ENCODE measurements at regions not wholly inside any gene's neighbourhood (a gene's known extent, or its start where the extent isn't known, plus 50 kb on each side); places are given as distances from the start of the nearest gene placed in this dataset.

DNA sequence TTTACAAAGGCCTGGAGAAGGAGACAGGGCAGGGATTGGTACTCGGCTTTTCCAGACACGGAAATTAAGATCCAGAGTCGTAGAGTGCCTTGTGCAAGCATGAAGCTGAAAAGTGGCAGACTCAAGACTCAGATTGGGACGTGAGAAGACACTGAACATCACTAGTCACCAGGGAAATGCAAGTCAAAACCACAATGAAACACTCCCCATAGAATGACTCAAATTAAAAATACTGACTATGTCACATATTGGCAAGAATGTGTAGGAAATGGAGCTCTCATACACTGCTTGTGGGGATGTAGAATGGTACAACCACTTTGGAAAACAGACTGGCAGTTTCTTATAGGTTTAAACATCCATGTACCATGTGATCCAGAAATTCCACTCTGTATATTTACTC, 472.0 kb downstream of the RPS24 start:
- TF ChIP-seq, protein P1, sequence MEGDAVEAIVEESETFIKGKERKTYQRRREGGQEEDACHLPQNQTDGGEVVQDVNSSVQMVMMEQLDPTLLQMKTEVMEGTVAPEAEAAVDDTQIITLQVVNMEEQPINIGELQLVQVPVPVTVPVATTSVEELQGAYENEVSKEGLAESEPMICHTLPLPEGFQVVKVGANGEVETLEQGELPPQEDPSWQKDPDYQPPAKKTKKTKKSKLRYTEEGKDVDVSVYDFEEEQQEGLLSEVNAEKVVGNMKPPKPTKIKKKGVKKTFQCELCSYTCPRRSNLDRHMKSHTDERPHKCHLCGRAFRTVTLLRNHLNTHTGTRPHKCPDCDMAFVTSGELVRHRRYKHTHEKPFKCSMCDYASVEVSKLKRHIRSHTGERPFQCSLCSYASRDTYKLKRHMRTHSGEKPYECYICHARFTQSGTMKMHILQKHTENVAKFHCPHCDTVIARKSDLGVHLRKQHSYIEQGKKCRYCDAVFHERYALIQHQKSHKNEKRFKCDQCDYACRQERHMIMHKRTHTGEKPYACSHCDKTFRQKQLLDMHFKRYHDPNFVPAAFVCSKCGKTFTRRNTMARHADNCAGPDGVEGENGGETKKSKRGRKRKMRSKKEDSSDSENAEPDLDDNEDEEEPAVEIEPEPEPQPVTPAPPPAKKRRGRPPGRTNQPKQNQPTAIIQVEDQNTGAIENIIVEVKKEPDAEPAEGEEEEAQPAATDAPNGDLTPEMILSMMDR (IDR thresholded peaks at IDR 0.05; ENCODE audit: insufficient read depth, missing control alignments): no peak

DNA sequence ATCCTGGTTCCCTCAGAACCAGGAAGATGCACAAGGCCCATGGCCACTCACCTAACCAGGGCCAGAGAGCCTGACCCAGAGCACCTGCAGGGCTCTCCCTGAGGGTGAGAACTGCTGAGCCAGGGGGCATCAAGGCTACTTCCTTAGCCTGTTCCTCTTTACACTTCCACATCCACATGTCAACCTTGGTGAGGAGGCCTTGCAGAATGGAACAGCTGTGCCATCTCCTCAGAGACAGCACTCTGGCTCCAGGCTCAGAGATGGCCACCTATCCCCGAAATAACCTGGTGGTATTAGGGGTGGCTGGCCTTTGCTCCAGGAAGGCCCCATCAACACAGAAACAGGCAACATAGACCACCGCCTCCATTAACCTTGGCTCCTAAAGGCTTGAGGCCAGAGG, 473.0 kb downstream of the RPS24 start:
- DNase-seq (ENCODE audit: insufficient read length, low spot score): no peak
- no peak for FAIRE-seq
- TF ChIP-seq, protein P1 (IDR thresholded peaks at IDR 0.05; ENCODE audit: insufficient read depth, missing control alignments): no peak

More for the DNA sequence above, 472.0 kb downstream of the RPS24 start:
- DNase-seq (ENCODE audit: insufficient read length, low spot score) (no peak), FAIRE-seq (no peak)

DNA sequence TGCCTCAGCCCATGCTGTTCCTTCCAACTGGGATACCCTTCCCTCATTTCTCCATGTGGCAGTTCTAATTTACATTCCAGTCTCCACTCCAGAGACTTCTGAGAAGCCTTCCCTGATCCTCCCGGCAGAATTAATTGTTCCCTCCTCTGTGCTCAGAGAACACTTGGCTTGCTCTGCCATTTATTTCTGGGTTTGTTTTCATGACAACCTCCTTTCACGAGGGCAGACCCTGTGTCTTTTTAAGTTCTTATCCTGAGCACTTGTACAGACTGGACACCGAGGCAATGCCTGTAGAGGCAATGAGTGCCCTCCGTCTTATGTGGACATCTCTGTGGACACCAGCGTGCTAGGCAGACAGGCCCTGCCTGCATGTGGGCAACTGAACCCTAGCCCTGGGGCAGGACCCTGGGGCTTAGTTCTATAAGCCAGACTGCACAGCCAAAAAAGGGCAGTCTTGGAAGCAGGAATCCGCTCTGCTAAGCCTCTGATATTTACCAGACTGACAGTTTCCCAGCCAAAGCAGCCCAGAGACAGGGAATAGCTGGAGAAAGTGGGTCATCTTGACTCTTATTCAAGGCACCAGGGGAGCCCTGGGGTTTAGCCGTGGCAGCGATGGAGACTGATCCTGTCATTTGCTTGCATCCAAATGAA, 474.0 kb downstream of the RPS24 start:
- FAIRE-seq: no peak
- TF ChIP-seq, protein P1 (IDR thresholded peaks at IDR 0.05; ENCODE audit: insufficient read depth, missing control alignments): no peak
- DNase-seq (ENCODE audit: insufficient read length, low spot score): no peak

DNA sequence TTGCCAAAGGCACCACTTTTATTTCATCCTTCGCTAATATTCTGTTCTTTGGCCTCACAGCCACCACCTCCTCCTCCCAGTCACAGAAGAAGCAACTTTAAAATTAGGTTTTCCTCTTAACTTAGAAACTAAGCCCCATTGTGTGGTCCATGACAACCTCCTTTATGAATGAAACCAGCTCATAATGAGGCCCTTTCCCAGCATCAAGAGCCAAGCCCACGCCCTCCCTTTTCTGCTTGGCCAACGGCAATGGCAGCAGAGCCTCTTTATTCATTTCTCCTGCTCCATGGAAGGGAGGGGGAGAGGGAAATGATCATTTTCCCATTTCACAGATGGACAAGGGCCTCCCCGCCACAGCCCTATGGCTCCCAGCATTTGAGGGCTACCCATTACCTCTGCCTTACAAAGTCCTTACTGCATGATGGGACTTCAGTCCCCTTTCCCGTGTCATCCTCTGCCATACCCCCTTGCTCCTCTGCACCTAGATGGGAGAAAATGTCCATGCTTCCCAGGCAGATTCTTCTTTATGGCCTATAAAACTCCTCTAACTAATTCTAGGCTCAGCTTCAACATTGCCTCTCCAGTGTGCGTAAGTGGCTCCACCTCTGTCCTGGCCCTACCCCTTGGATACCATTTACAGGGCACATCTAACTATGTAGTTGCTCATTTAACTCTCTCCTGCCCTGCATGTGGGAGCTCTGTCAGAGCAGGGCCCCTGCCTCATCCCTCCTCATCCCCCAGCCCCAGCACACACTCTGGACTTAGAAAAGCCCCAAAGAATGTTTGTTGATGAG, 475.5 kb downstream of the RPS24 start:
- TF ChIP-seq, protein P1 (IDR thresholded peaks at IDR 0.05; ENCODE audit: insufficient read depth, missing control alignments): no peak
- no peak for FAIRE-seq
- no peak for DNase-seq (ENCODE audit: insufficient read length, low spot score)

DNA sequence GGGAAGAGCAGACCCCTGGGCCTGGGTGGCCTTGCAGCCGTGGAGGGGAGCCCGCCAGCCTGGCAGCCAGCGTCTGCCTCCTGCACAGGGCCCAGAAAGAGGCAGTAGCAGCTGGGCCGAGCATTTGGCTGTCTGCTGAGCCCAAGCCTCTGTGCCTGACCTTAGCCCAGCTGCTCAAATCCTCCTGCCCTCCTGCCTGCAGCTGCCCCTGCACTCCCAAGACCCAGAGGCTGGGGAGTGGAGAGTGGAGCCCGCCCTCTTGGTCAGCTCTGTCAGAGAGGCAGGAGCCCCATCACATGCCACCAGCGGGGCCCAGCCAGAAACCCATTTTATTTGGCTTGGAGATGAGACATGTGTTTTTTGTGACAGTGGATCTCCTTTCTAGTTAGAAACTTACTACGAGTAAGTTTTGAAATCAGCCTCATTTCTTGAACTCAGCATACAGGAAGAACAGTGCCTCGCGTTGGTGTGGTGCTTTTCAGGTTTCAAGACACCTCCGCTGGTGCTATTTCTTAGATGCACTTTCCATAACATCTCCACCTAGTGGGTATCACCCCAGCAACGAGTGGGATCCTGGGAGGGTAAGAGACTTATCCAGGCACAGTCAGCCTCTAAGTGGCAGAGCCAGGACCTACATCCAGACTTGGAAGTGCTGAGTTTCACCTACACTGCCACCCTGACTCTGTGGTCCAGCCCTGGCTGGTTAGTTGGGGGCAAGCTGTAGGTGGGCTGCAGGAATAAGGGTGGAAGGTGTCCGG, 477.1 kb downstream of the RPS24 start:
- TF ChIP-seq, protein P1 (IDR thresholded peaks at IDR 0.05; ENCODE audit: insufficient read depth, missing control alignments): no peak
- FAIRE-seq: no peak
- no peak for DNase-seq (ENCODE audit: insufficient read length, low spot score)

DNA sequence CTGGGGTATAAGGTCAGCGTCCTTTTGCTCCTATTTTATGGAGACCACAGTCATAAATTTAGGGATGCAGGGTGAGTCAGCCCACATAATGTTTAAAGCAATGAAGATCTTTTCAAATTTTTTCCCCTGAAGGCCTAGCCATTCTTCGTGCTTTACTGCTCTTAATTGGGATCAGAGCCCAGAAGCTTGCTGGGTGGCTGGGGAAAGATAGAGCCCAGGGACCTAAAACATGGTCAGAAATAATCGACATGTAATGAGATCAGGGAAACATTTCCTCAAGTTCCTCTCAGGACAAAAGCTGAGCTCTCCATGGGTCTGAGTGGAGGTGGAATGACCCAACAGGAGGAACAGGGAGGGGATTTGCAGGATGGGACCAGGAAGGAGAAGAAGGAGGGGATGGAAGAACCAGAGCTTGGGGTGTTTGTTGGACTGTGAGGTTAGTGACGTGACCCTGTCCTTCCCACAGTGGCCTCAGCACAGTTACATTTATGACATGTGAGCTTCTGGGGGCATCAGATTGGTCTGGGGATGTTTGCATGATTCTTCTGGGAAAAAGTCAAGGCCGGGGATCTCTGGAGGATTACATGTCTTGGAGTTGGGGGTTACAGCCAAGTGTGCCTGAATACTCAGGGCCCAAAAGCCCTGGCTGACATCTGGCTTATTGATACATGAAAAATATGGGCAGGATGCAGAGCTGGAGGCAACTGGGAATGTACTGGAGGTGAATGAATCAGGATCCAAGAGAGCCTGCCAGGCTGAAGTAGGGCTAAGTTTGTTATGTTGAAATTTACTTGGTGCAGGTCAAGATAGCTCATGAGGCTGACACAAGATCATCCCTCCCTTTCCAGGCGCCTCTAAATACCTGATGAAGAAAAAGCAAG, 477.9 kb downstream of the RPS24 start:
- no peak for FAIRE-seq
- DNase-seq (ENCODE audit: insufficient read length, low spot score): no peak
- TF ChIP-seq, protein P1 (IDR thresholded peaks at IDR 0.05; ENCODE audit: insufficient read depth, missing control alignments): no peak

Data from D721Med (cell line).